ENCODE measurements at regions not wholly inside any gene's neighbourhood (a gene's known extent, or its start where the extent isn't known, plus 50 kb on each side); places are given as distances from the start of the nearest gene placed in this dataset.

DNA sequence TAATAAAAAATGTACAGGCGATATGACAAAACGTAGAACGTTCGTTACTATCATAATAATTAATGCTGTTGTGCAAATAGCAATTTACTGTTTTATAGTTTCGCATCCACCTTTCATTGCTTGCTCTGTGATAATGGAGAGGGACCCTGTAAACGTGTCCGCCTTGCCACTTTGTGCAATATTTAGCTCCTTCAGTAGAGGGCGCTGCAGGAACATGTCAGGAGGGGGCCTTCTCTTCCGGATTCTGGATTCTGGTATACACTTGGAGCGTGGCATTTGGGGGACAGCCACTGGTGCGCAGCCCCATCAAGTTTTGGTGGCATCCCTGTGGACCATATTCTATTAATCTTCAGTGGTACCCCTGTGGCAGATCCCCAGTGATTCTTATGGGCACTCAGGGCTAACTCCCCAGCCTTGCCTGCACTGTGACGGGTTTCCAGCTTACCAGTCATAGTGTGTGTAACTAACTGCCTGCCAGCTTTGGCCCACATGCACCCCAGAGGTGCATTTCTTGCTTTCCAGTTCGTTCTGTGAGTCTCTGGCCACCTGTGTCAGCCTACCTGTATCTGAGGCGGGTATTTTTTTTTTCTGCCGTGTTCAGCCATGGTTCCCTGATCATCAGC, 140.3 kb downstream of the CYRIA start:
- Histone ChIP-seq H3K9me3 (ENCODE audit: control insufficient read depth, insufficient read depth, low read depth, low read length) (no peaks in the 10 kb centered on the region), H3K4me1 (ENCODE audit: control insufficient read depth, insufficient read depth, low read length) (peaks cover 4% of the 10 kb centered on the region; the same call in 1 of the 2 replicates), H3K4me3 (ENCODE audit: low read depth, low read length) (no peak overlapping the region), H3K27me3 (ENCODE audit: control insufficient read depth, insufficient read depth, low read length) (no peaks in the 10 kb centered on the region; the same call in 1 of the 2 replicates), H3K36me3 (ENCODE audit: control insufficient read depth, insufficient read depth, low read length) (no peaks in the 10 kb centered on the region), H3K27ac (ENCODE audit: low read depth, low read length) (no peak overlapping the region), H3K9ac (ENCODE audit: low read length) (no peak overlapping the region)

DNA sequence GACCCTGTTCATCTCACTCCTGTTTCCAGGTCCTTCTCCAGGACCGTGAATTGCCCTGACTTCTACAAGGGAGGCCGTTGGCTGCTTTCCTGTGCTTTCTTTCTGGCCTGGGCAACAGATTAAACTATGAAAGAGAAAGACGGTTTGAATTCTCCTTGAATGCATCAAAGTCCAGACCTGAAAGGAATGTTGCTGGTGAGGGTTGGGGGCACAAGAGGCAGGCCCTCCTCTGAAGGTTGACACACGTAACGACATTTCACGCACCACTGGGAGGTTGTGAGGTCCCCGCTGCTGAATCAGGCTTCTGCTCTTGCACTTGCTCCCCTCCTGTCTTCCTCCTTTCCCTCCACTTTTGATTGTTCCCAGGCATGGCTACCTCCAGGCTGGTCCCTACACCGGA, 141.9 kb downstream of the CYRIA start:
- Histone ChIP-seq H3K36me3 (ENCODE audit: control insufficient read depth, insufficient read depth, low read length) (no peaks in the 10 kb centered on the region), H3K27me3 (ENCODE audit: control insufficient read depth, insufficient read depth, low read length) (no peaks in the 10 kb centered on the region; the same call in 1 of the 2 replicates), H3K4me3 (ENCODE audit: low read depth, low read length) (no peak overlapping the region), H3K4me1 (ENCODE audit: control insufficient read depth, insufficient read depth, low read length) (peaks cover 4% of the 10 kb centered on the region; the same call in 1 of the 2 replicates), H3K9ac (ENCODE audit: low read length) (no peak overlapping the region), H3K27ac (ENCODE audit: low read depth, low read length) (no peak overlapping the region), H3K9me3 (ENCODE audit: control insufficient read depth, insufficient read depth, low read depth, low read length) (no peaks in the 10 kb centered on the region)

DNA sequence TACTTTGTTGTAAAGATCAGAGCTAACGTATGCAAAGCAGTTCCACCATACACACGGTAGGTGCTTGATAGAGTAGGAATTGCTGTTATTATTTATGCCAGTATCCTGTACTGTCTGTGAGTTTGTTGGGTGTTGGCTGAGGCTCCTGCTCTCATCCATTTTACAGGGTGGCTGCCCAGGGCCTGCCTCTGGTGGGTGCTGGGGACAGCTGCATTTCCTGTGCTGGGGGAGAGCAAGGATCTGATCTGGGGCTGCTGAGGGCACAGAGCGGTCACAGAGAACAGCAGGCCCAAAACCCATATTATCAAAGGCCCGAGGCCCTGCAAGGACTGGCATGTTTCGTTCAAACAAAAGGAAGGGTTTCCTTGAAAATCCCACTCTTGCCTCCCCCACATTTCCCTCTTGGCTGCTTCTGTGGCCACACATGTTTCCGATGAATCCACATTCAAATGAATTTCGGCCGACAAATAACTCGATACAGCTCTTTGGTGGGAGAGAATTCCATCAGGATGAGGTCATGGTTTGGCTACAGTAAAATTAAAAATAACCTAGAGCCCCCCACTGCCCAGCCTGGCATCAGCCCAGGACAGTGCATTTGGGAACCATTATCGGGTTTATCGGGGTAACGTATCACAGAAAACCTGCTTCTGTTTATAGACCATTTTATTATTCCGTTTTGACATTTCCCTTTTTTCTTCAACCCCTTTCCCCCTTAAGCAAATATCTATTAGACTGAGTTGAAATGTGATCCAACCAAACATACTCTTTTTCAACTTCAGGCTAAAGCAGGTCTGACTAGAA, 143.4 kb downstream of the CYRIA start:
- Histone ChIP-seq H3K27me3 (ENCODE audit: control insufficient read depth, insufficient read depth, low read length) (no peaks in the 10 kb centered on the region; the same call in 1 of the 2 replicates), H3K9me3 (ENCODE audit: control insufficient read depth, insufficient read depth, low read depth, low read length) (no peaks in the 10 kb centered on the region), H3K4me1 (ENCODE audit: control insufficient read depth, insufficient read depth, low read length) (peaks cover 4% of the 10 kb centered on the region; the same call in 1 of the 2 replicates), H3K36me3 (ENCODE audit: control insufficient read depth, insufficient read depth, low read length) (no peaks in the 10 kb centered on the region), H3K4me3 (ENCODE audit: low read depth, low read length) (no peak overlapping the region), H3K27ac (ENCODE audit: low read depth, low read length) (no peak overlapping the region), H3K9ac (ENCODE audit: low read length) (no peak overlapping the region)

DNA sequence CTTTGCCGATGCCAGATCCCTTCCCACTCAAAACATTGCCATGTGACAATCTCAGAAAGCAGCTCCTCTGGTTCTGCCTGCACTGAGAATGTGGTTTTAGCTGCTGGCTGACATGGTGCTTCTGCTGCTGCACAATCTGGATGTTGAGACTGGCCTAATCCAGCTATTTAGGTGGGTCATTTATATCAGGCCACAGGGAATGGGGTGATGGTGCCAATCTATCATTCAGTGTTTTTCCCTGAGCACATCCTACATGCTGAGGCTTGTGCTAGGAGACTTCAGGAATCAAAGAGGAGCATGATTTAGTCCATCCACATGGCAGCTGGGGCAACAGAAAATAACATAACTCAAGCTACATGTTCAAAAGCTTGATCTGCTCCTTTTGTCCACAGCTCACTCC, 144.7 kb downstream of the CYRIA start:
- no peaks in the 10 kb centered on the region; the same call in 1 of the 2 replicates for H3K27me3 ChIP-seq (ENCODE audit: control insufficient read depth, insufficient read depth, low read length)
- no peaks in the 10 kb centered on the region for H3K9me3 ChIP-seq (ENCODE audit: control insufficient read depth, insufficient read depth, low read depth, low read length)
- H3K9ac ChIP-seq (ENCODE audit: low read length) = no peak overlapping the region
- H3K27ac ChIP-seq (ENCODE audit: low read depth, low read length) = no peak overlapping the region
- H3K4me1 ChIP-seq (ENCODE audit: control insufficient read depth, insufficient read depth, low read length) = peaks cover 4% of the 10 kb centered on the region; the same call in 1 of the 2 replicates
- no peaks in the 10 kb centered on the region for H3K36me3 ChIP-seq (ENCODE audit: control insufficient read depth, insufficient read depth, low read length)
- no peak overlapping the region for H3K4me3 ChIP-seq (ENCODE audit: low read depth, low read length)

DNA sequence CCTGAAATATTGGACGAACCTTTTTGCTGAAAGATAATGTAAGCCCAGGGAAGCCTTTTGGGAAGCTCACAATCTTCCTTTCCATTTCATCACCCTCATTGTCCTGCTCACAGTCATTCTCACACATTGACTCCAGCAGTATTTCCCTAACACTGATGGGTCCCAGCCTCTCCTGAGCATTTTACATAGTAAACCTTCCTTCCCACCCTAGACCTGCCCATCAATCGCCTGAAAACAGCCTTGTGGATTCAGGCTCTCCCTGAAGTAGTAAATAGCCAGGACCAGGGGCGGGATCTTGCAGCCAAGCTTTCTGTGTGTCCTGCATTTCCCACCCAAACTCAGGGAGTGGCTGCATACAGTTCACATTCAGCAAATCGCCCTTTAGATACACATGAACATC, 149.9 kb downstream of the CYRIA start:
- Histone ChIP-seq H3K27ac (ENCODE audit: low read depth, low read length) (no peak overlapping the region), H3K4me3 (ENCODE audit: low read depth, low read length) (no peak overlapping the region), H3K4me1 (ENCODE audit: control insufficient read depth, insufficient read depth, low read length) (no peaks in the 10 kb centered on the region), H3K9ac (ENCODE audit: low read length) (no peak overlapping the region), H3K9me3 (ENCODE audit: control insufficient read depth, insufficient read depth, low read depth, low read length) (no peaks in the 10 kb centered on the region), H3K27me3 (ENCODE audit: control insufficient read depth, insufficient read depth, low read length) (no peaks in the 10 kb centered on the region), H3K36me3 (ENCODE audit: control insufficient read depth, insufficient read depth, low read length) (no peaks in the 10 kb centered on the region)

DNA sequence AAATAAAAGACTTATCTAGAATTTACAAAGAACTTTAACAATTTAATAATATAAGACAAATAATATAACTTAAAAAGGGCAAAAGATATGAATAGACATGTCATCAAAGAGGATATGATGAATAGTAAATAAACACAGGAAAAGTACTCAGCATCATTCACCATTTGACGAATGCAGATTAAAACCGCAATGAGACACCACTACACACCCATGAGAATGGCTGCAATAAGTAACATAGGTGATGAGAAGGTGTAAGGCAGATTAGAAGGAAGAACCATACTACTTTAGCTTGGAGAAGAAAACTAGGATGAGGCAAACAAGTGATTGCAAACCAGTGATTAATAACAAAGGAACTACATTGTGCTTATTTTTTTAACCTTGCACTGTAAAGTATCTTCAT, 152.0 kb downstream of the CYRIA start:
- Histone ChIP-seq H3K4me1 (ENCODE audit: control insufficient read depth, insufficient read depth, low read length) (peaks cover under 1% of the 10 kb centered on the region; the same call in 1 of the 2 replicates), H3K9ac (ENCODE audit: low read length) (no peak overlapping the region), H3K9me3 (ENCODE audit: control insufficient read depth, insufficient read depth, low read depth, low read length) (no peaks in the 10 kb centered on the region), H3K27me3 (ENCODE audit: control insufficient read depth, insufficient read depth, low read length) (peaks cover 16% of the 10 kb centered on the region), H3K36me3 (ENCODE audit: control insufficient read depth, insufficient read depth, low read length) (no peaks in the 10 kb centered on the region), H3K4me3 (ENCODE audit: low read depth, low read length) (no peak overlapping the region), H3K27ac (ENCODE audit: low read depth, low read length) (no peak overlapping the region)

DNA sequence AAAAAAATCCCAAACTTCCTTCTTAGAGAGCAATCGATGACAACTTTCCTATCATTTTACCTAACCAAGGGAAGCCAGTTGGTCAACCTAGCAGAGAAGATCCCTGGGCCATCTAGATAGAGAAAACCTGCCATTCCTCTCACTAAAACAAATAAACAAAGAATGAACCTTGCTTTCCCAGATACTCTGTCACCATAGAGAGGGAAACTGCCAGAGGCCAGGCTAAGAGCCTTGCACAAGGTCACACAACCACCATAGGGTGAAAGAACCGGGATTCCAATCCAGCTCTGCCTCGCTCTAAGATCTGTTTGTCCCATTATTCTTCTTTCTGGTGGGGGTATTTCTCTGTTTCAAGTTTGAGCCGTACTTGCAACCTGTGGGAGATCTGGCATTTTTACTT, 154.6 kb downstream of the CYRIA start:
- Histone ChIP-seq H3K36me3 (ENCODE audit: control insufficient read depth, insufficient read depth, low read length) (no peaks in the 10 kb centered on the region), H3K4me3 (ENCODE audit: low read depth, low read length) (no peak overlapping the region), H3K27me3 (ENCODE audit: control insufficient read depth, insufficient read depth, low read length) (peaks cover 31% of the 10 kb centered on the region), H3K4me1 (ENCODE audit: control insufficient read depth, insufficient read depth, low read length) (peaks cover 14% of the 10 kb centered on the region; the same call in 1 of the 2 replicates), H3K27ac (ENCODE audit: low read depth, low read length) (no peak overlapping the region), H3K9me3 (ENCODE audit: control insufficient read depth, insufficient read depth, low read depth, low read length) (no peaks in the 10 kb centered on the region), H3K9ac (ENCODE audit: low read length) (no peak overlapping the region)

DNA sequence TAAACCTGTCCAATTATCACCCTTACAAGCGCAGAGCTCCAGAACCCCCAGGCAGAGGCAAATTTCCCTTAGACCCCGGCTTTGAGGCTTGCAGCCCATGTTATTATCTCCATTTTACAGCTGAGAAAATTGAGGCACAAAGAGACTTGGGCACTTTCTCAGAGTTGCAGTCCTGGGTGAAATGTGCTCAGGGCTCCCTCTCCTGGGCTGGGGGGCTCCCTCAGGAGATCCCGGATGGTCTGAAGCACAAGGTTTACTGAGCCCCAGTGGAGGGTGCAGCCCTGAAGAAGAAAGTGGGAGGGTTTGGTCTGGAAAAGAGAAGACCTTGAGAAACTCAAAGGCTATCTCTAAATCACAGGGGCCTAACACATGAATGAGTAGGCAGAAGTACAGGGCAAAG, 156.6 kb downstream of the CYRIA start:
- H3K36me3 ChIP-seq (ENCODE audit: control insufficient read depth, insufficient read depth, low read length) = no peaks in the 10 kb centered on the region
- no peaks in the 10 kb centered on the region for H3K9me3 ChIP-seq (ENCODE audit: control insufficient read depth, insufficient read depth, low read depth, low read length)
- H3K27ac ChIP-seq (ENCODE audit: low read depth, low read length) = no peak overlapping the region
- H3K4me1 ChIP-seq (ENCODE audit: control insufficient read depth, insufficient read depth, low read length) = peaks cover 14% of the 10 kb centered on the region; the same call in 1 of the 2 replicates
- peaks cover 31% of the 10 kb centered on the region for H3K27me3 ChIP-seq (ENCODE audit: control insufficient read depth, insufficient read depth, low read length)
- H3K9ac ChIP-seq (ENCODE audit: low read length) = no peak overlapping the region
- no peak overlapping the region for H3K4me3 ChIP-seq (ENCODE audit: low read depth, low read length)

DNA sequence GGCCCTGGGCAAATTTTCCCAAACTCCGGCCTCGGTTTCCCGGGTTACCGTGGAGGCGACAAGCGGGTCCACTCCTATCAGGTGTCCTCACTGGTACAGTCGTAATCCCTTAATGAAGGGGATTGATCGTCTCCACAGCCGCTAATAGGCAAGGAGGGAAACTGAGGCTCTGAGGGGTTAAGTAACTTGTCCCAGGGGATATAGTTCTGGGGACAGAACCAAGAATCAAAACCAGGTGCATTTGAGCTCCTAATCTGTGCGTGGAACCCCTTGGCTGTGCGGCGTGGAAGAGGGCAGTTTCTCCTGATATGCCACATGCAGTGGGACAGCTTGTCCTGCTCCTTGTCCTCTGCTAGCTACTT, 157.2 kb downstream of the CYRIA start:
- H3K9me3 ChIP-seq (ENCODE audit: control insufficient read depth, insufficient read depth, low read depth, low read length) = no peaks in the 10 kb centered on the region
- no peaks in the 10 kb centered on the region for H3K36me3 ChIP-seq (ENCODE audit: control insufficient read depth, insufficient read depth, low read length)
- peaks cover 14% of the 10 kb centered on the region; the same call in 1 of the 2 replicates for H3K4me1 ChIP-seq (ENCODE audit: control insufficient read depth, insufficient read depth, low read length)
- H3K27ac ChIP-seq (ENCODE audit: low read depth, low read length) = no peak overlapping the region
- peak overlapping the region; percentile 52 for H3K4me3 ChIP-seq (ENCODE audit: low read depth, low read length)
- H3K27me3 ChIP-seq (ENCODE audit: control insufficient read depth, insufficient read depth, low read length) = peaks cover 31% of the 10 kb centered on the region
- no peak overlapping the region for H3K9ac ChIP-seq (ENCODE audit: low read length)

DNA sequence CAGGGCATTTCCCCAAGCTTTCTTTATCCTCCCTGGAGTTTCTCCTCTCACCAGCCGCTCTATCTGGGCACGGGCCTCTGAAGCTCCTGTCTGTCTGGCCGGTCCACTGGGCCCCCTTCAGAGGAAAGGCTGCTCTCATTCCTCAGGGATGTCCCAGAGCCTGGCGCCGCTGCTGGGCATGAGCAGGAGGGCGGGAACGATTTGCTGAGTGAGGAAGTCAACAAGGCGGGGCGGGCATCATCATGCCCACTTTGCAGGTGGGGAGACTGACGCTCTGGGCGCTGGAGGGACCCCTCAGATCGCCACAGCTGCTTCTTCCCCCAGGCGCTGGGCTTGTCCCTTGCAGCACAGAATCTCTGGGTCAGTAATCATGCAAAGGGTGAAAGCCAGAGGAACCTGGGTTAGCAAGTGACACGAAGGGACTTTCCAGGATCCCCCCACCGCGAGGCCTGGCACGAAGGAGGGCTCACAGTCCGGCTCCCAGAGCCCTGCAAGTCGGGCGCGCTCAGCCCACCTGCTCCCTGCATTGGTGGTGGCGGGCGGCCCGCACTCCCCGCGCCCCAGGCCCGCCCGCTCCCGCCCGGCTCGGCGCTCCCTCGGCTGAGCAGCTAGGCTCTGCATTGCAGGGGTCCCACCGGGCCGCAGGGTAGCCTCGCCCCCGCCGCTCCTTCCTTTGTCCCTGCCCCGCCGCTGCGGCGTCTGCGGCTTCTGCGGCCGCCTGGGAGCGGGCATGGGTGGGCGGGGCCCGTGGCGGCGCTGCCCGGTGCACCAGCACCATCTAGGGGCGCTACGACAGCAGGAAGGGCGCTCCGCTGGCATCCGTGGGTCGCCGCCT, 157.8 kb downstream of the CYRIA start:
- Histone ChIP-seq H3K27me3 (ENCODE audit: control insufficient read depth, insufficient read depth, low read length) (peaks cover 31% of the 10 kb centered on the region), H3K9ac (ENCODE audit: low read length) (peak overlapping the region; percentile 66), H3K36me3 (ENCODE audit: control insufficient read depth, insufficient read depth, low read length) (no peaks in the 10 kb centered on the region), H3K4me3 (ENCODE audit: low read depth, low read length) (peak overlapping the region; percentile 61), H3K27ac (ENCODE audit: low read depth, low read length) (no peak overlapping the region), H3K4me1 (ENCODE audit: control insufficient read depth, insufficient read depth, low read length) (peaks cover 14% of the 10 kb centered on the region; the same call in 1 of the 2 replicates), H3K9me3 (ENCODE audit: control insufficient read depth, insufficient read depth, low read depth, low read length) (no peaks in the 10 kb centered on the region)
